ENCODE measurements at regions not wholly inside any gene's neighbourhood (a gene's known extent, or its start where the extent isn't known, plus 50 kb on each side); places are given as distances from the start of the nearest gene placed in this dataset.

DNA sequence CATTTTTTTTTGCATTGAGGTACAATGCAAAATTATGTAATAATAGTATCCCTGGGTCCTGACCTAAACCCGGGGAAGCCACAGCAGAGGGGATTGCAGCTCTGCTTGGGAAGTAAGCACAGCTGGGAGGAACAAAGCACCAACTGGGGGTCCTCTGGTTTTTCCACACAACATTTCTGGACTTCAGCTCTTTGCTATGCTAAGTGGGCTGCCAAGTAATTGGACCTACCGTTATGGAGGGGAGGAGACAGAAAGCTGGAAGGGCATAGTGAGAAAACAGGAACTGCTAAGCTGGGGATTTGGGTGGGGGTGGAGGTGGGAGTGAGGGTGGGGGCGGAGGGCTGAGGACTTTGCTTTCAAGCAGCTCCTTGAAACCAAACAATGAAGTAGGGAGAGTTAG, 183.3 kb downstream of the ZIC3 start:
- Histone ChIP-seq H3K9me2 (ENCODE audit: insufficient read depth) (no peaks in the 10 kb centered on the region), H2AFZ (ENCODE audit: low read depth, low read length, poor library complexity, severe bottlenecking) (no peak overlapping the region), H3K4me3 (replicated peaks in 1 of 2; ENCODE audit: low read depth in 1 of 2, low read length in 2 of 2) (no peak overlapping the region), H3K36me3 (ENCODE audit: control insufficient read depth in 1 of 2, insufficient read depth in 2 of 2, low read length in 2 of 2) (no peaks in the 10 kb centered on the region), H3K27ac (ENCODE audit: low read depth, low read length) (no peak overlapping the region), H3K9me3 (ENCODE audit: control insufficient read depth in 1 of 2, insufficient read depth in 1 of 2, low read depth in 1 of 2, low read length in 2 of 2) (no peaks in the 10 kb centered on the region), H4K20me1 (ENCODE audit: insufficient read depth) (no peaks in the 10 kb centered on the region), H3K79me2 (ENCODE audit: insufficient read depth, low read length) (no peaks in the 10 kb centered on the region), H3K27me3 (ENCODE audit: insufficient read depth, low read length) (no peaks in the 10 kb centered on the region), H3K9ac (ENCODE audit: low read length) (no peak overlapping the region), H3K4me1 (ENCODE audit: control insufficient read depth in 1 of 2, insufficient read depth in 2 of 2, low read length in 2 of 2) (no peaks in the 10 kb centered on the region), H3K4me2 (ENCODE audit: low read length) (no peak overlapping the region)
- ChIA-PET POLR2A (no interaction called here), RAD21 (ENCODE audit: low non-redundant PET in 1 of 2, low total read pairs in 2 of 2, uncharacterized antibody in 2 of 2, unreplicated experiment in 2 of 2) (no interaction called here), CTCF (no interaction called here)
- ATAC-seq (no peak), DNase-seq (ENCODE audit: low read depth, low spot score) (no peak)
- no TSS peak for BruUV-seq (replicated peaks)
- intact Hi-C loops (cut with micrococcal nuclease): no loop called here
- TF ChIP-seq CBX3 (IDR thresholded peaks at IDR 0.05; ENCODE audit: low read depth): no peak
- no peak for TF ChIP-seq JUND (IDR thresholded peaks at IDR 0.05)
- TF ChIP-seq SP1 (IDR thresholded peaks at IDR 0.05; ENCODE audit: low read depth): no peak
- TF ChIP-seq YY1 (IDR thresholded peaks at IDR 0.05; ENCODE audit: extremely low read depth, insufficient replicate concordance, low read depth, low read length): no peak
- TF ChIP-seq FOSL1 (IDR thresholded peaks at IDR 0.05; ENCODE audit: low read depth): no peak
- TF ChIP-seq RAD21 (IDR thresholded peaks at IDR 0.05; ENCODE audit: low read depth): no peak
- TF ChIP-seq EZH2 (IDR thresholded peaks at IDR 0.05): no peak
- TF ChIP-seq CEBPB (IDR thresholded peaks at IDR 0.05; ENCODE audit: low read depth): no peak
- TF ChIP-seq EGR1 (IDR thresholded peaks at IDR 0.05; ENCODE audit: low read depth): no peak
- TF ChIP-seq, protein P1, sequence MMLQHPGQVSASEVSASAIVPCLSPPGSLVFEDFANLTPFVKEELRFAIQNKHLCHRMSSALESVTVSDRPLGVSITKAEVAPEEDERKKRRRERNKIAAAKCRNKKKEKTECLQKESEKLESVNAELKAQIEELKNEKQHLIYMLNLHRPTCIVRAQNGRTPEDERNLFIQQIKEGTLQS (IDR thresholded peaks at IDR 0.05): no peak
- TF ChIP-seq, protein P2, sequence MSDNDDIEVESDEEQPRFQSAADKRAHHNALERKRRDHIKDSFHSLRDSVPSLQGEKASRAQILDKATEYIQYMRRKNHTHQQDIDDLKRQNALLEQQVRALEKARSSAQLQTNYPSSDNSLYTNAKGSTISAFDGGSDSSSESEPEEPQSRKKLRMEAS (IDR thresholded peaks at IDR 0.05): no peak
- TF ChIP-seq, protein P3, sequence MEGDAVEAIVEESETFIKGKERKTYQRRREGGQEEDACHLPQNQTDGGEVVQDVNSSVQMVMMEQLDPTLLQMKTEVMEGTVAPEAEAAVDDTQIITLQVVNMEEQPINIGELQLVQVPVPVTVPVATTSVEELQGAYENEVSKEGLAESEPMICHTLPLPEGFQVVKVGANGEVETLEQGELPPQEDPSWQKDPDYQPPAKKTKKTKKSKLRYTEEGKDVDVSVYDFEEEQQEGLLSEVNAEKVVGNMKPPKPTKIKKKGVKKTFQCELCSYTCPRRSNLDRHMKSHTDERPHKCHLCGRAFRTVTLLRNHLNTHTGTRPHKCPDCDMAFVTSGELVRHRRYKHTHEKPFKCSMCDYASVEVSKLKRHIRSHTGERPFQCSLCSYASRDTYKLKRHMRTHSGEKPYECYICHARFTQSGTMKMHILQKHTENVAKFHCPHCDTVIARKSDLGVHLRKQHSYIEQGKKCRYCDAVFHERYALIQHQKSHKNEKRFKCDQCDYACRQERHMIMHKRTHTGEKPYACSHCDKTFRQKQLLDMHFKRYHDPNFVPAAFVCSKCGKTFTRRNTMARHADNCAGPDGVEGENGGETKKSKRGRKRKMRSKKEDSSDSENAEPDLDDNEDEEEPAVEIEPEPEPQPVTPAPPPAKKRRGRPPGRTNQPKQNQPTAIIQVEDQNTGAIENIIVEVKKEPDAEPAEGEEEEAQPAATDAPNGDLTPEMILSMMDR (IDR thresholded peaks at IDR 0.05 in 2 of 3, conservative IDR thresholded peaks at IDR 0.05 in 1 of 3; ENCODE audit: borderline replicate concordance in 1 of 3, insufficient read depth in 1 of 3, low read depth in 2 of 3, low read length in 2 of 3): no peak
- TF ChIP-seq SRF (IDR thresholded peaks at IDR 0.05; ENCODE audit: low read depth): no peak
- no peak for TF ChIP-seq ZFX (IDR thresholded peaks at IDR 0.05)
- no peak for TF ChIP-seq ELF1 (IDR thresholded peaks at IDR 0.05; ENCODE audit: borderline replicate concordance, low read depth)
- no peak for TF ChIP-seq POLR2AphosphoS5 (IDR thresholded peaks at IDR 0.05; ENCODE audit: low read depth, low read length)
- no peak for TF ChIP-seq POLR2A (IDR thresholded peaks at IDR 0.05; ENCODE audit: borderline replicate concordance, extremely low read depth, insufficient read depth, insufficient read length)
- TF ChIP-seq EZH2phosphoT487 (IDR thresholded peaks at IDR 0.05; ENCODE audit: borderline replicate concordance): no peak
- TF ChIP-seq, protein P4, sequence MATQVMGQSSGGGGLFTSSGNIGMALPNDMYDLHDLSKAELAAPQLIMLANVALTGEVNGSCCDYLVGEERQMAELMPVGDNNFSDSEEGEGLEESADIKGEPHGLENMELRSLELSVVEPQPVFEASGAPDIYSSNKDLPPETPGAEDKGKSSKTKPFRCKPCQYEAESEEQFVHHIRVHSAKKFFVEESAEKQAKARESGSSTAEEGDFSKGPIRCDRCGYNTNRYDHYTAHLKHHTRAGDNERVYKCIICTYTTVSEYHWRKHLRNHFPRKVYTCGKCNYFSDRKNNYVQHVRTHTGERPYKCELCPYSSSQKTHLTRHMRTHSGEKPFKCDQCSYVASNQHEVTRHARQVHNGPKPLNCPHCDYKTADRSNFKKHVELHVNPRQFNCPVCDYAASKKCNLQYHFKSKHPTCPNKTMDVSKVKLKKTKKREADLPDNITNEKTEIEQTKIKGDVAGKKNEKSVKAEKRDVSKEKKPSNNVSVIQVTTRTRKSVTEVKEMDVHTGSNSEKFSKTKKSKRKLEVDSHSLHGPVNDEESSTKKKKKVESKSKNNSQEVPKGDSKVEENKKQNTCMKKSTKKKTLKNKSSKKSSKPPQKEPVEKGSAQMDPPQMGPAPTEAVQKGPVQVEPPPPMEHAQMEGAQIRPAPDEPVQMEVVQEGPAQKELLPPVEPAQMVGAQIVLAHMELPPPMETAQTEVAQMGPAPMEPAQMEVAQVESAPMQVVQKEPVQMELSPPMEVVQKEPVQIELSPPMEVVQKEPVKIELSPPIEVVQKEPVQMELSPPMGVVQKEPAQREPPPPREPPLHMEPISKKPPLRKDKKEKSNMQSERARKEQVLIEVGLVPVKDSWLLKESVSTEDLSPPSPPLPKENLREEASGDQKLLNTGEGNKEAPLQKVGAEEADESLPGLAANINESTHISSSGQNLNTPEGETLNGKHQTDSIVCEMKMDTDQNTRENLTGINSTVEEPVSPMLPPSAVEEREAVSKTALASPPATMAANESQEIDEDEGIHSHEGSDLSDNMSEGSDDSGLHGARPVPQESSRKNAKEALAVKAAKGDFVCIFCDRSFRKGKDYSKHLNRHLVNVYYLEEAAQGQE (IDR thresholded peaks at IDR 0.05; ENCODE audit: low read depth): no peak
- TF ChIP-seq ZNF274 (IDR thresholded peaks at IDR 0.05; ENCODE audit: low read depth, low read length): no peak
